Inflammatory macrophage treated with lipopolysaccharide for 1 hour (primary cell): ENCODE measurements at regions not wholly inside any gene's neighbourhood (a gene's known extent, or its start where the extent isn't known, plus 50 kb on each side); places are given as distances from the start of the nearest gene placed in this dataset.
"Not testable (repeated sequence)": the region's sequence is repeated elsewhere in the genome, so short reads cannot be mapped to it uniquely, and the experiment has no call there.

Experiments
- DNase-seq, 2 donors: peaks; one replicate each; pipeline ENCODE4 v3.0.0-alpha.2; 2020 to 2022

DNA sequence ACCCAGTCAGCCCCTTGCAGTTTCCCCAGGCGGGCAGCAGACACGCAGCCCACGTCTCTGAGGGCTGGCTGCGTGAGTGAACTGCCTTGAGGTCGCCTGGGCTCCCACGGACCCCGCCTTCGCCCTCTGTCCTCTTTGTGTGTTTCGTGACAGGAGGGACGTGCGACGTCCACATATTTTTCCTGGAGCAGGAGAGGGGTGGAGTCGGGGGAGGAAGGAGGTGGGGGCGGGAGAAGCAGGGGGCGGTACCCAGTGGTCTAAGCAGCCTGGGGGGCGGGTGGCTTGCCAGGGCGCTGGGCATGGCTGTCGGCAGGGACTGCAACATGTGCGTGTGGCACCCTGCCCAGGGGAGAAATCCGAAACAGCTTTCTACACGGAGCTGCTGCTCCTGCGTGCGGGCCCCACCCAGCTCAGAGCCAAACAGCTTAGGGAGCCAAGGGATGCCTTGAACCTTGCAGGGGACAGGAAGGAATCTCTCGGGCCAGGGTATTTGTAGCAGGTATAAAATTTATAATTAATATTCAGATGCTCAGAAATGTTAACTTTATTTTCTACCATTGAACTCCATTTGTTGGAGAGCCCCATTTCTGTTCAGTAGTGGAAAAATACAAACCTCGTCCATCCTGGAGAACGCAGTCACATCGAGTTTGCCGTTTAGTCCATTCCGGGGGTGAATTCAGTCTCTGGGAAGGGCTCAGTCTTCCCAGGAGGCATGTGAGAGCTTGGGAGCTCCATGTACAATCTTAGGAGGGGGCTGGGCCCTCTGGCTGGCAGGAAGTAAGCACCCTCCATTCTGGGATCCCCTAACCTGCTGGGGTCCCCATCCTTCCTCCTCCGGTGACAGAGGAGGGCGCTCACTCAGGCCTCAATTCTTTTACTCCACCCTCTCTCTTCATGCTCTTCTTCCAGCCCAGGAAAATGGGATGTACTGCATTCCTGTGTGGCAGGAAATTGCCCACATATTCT is 79.1 kb upstream of the MEF2A start:
- DNase-seq = no peak

DNA sequence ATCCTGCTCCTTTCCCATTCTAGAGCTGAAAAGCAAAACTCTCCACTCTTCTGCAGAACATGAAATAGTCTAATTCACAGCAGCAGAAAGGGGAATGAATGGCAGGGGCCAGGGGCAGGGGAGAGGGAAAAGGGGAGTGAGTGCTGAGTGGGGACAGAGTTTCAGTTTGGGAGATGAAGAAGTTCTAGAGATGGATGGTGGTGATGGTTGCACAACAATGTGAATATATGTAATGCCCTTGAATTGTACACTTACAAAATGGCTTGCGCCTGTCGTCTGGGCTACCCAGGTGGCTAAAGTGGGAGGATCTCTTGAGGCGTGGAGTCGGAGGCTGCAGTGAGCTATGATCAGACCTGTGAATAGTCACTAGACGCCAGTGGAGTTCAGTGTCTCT is 78.5 kb upstream of the MEF2A start:
- DNase-seq = no peak

DNA sequence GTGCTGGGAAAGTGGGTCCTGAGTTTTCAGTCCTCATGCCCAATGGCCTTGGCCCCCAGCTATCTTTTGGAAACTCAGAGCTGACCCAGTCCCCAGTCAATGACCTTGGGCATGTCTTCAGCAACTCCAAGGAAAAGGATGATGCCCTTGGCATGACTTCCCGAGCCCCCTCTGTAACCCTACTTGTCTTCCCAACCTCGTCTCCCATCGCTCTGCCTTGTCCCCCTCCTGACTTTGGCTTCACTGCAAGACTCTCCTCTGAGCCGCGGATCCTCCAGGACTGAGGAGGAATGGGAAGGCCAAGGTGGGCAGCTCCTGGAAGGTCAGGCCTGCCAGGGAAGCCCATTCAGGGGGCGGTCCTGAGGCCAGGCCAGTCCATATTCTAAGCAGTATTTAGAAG is 73.5 kb upstream of the MEF2A start:
- no peak for DNase-seq

DNA sequence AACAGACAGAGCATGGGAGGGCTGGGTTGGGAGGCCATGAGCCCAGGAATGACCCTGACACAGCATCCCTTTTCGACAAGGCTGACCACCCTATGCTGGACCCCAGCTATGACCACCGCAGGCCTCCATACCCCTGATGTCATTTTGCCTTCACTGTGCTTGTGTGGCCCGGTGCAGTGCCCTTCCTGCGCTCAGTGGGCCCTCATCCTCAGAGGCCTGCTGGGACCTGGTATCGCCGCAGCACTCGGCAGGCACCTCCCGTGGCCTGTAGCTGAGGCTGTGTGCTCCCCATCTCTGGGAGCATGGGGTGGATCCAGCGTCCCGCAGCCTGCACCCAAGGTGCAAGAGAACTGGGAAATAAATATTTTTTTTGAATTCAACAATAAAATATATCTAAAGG is 73.1 kb upstream of the MEF2A start:
- DNase-seq = no peak

DNA sequence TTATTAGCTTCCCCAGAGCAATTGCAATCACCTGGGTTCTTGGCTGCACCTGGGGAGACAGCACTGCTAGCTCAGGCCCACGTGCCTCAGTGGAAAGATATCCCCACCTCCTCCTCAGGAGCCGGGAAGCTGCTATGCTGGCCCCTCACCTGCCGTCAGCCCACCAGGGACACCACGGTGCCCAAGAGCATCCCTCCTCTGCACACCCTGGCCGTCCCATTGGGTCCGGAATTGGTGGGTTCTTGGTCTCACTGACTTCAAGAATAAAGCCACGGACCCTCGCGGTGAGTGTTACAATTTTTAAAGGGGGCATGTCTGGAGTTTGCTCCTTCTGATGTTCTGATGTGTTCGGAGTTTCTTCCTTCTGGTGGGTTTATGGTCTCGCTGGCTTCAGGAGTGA is 72.3 kb upstream of the MEF2A start:
- DNase-seq = no peak

DNA sequence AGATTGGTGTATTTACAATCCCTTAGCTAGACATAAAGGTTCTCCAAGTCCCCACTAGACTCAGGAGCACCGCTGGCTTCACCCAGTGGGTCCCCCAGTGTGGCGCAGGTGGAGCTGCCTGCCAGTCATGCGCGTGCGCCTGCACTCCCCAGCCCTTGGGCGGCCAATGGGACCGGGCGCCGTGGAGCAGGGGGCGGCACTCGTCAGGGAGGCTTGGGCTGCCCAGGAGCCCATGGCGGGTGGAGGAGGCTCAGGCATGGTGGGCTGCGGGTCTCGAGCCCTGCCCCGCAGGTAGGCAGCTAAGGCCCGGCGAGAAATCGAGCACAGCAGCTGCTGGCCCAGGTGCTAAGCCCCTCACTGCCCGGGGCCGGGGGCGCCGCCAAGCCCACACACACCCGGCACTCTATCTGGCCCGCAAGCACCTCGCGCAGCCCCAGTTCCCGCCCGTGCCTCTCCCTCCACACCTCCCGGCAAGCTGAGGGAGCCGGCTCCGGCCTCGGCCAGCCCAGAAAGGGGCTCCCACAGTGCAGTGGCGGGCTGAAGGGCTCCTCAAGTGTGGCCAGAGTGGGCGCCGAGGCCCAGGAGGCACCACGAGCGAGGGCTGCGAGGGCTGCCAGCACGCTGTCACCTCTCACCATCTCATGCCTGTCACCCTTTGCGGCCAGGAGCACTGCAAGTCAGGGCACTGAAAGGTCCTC is 71.1 kb upstream of the MEF2A start:
- DNase-seq = not testable (repeated sequence)

DNA sequence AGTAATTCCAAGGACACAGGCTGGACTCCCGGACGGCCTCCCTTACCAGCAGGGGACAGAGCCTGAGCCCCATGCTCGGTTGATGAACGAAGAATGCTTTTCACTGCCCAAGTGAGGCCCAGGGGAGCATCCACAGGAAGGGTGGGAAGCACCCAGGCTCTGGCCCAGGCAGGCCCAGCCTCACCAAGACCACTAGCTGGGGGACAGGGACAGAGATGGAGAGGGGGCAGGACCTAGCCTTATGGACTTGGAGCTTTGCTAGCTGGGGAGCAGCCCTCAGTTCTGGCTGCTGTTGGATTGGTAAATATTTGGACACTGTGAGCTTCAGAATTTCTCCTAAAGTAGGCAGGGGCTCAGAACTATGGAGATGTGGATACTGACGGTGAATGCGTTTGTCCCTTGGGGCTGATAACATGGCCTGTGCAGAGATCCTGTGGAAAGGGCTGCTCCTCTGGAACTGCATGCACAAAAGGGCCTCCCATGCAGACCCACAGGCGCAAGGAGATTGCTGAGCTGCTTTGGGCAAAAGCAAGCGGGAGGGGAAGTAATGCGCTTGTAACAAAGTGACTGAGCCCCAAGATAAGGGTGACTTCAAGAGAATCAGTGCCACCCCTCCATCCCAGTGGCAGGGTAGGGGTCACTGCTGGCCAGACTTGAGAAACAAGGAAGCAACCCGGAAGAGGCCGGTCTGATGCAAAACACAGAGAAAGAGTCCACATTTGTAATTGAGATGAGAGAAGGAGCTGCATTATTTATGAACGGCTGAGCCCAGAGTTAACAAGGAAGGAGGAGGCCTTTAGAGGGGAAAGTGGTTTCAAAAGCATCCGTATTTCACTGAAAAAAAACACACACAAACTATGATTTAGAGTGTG is 70.1 kb upstream of the MEF2A start:
- DNase-seq = no peak

DNA sequence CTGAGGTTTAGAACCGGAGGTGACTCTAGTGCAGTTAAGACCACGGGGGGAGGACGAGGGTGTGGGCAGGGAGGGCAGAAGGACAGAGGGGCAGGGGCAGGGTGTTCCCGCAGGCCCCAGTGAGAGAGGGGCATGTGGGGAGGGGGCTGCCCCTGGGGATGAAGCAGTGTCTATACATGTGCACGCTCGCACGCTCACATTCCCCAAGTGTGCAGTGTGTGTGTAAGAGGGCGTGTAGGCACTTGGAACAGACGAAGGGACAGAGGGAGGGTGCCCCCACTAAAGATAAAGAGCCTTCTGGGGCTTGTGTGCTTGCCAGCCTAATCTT is 69.5 kb upstream of the MEF2A start:
- DNase-seq = no peak

DNA sequence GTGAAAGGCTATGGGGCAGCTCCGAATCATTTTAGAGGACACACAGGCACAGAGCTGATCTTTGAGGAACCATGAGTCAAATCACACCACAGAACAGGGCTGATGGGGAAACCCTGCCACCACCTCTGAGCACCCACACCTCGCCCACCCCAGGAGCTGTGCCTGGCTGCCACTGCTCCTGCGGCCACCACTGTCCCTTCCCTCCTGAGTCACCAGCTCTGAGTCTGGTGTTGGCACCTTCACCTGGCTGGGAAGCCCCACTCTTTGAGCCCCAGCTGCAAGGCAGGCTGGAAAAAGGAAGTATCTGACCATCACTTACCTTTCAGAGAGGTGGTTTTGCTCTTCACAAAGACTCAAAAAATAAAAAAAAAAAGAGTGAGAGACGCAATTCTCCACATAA is 63.6 kb upstream of the MEF2A start:
- peak; percentile 68 to 83 for DNase-seq

DNA sequence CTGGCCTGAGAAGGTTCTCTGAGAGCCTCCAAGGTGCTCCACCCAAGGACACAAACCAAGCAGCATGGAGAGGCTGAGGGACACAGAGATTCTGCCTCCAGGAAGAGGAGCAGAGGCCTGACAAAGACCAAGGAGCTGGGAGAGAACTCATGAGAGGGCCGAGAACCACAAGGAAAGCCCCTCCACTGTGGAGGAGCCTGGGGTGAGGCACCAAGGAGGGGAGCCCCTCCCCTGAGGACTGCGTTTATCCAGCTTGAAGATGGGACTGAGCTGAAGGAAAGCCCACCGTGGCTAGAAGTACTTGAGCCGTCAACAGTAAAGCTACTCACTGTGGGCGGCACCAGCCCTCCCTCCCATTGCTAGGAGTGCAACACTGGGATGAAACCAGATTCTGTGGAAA is 63.1 kb upstream of the MEF2A start:
- no peak for DNase-seq

DNA sequence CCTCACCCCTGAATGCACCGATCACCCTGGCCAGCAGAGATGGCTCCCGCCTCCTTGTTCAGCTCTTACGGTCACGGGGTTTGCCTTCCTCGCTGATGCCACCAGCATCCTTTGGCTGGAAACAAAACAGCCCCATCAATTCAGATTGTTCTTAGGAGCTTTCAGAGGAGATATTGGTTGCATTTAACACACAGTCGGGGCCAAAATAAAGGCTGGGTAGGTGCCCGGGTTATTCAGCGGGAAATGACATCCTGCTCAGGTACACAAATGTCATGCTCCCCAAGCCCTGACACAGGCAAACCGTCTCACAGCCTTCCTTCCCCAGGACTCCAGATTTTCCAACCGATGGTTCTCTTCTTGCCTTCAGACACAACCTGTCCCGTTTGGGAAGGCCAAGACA is 62.4 kb upstream of the MEF2A start:
- no peak for DNase-seq

DNA sequence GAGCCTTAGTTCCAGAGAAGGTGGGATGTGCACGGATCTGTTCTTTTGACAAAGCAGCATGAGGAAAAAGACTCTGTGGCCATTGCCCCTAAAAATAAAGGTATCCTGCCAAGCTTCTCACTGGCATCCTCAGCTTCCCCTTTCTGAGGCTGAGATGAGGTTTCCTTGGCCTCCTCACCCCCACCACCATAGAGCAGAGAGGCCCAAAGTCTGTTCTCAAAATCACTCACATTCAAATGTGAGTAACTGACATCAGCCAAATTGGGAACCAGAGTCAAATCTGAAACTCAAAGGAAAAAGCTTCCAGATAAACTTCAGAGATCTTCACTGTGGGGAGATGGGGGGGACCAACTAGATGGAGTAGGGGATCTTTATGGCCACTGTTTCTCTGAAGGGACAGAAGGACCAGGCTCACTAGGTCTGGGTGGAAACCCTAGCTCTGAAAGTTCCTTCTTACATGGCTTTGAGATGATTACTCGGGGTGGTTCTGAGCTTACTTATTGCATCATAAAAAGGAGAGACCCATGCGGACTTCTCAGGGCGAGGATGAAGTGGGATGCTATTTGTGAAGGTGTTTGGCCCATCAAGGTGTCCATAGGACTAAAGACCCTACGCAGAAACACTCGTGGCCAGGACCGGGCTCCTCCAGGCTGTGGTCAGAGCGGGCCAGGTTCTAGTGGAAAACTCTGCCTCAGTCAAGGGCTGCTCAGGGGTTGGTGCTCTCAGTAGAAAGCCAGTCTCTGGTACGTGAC is 61.5 kb upstream of the MEF2A start:
- DNase-seq = no peak

DNA sequence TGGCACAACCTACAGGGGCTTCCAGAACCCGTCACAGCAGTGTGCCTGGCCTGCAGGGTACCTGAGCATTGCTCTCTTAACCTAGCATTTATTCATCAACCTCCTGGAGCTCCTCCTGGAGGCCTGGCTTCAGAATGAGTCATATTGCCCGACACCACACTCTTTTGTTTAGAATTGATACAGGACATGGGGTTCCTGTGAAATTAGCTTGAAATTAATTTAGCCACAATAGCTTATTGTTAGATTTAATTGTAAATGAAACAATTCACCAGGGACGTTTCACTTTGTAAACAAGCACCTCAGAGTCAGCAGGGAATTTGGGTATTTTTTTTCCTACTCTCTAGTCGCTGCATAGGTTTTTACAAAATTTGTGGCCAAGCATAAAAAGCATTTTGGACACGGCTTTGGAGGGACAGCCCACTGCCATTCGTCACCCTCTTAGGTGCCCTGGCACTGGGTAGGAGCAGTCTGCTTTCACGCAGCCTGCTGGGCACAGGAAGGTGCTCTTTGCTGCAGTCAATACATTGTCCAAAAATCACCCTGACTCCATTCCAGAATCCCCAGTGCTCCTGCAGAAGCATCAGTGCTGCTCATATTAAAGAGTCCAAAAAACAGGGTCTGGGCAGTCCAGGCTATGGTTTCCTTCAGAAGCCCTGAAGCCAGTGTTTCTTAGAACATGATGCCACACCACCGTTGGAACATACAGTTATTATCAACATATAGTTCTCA is 60.8 kb upstream of the MEF2A start:
- no peak for DNase-seq

DNA sequence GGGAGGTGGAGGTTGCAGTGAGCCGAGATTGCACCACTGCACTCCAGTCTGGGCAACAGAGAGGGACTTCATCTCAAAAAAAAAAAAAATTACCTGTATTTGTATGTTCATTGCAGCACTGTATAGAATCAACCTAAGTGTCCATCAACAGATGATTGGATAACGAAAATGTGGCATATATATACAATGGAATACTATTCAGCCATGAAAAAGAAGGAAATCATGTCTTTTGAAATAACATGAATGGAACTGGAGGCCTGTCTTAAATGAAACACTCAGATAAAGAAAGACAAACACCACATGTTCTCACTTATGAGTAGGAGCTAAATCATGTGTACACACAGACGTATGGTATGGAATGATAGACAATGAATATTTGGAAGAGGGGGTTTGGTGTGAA is 59.4 kb upstream of the MEF2A start:
- DNase-seq = no peak

DNA sequence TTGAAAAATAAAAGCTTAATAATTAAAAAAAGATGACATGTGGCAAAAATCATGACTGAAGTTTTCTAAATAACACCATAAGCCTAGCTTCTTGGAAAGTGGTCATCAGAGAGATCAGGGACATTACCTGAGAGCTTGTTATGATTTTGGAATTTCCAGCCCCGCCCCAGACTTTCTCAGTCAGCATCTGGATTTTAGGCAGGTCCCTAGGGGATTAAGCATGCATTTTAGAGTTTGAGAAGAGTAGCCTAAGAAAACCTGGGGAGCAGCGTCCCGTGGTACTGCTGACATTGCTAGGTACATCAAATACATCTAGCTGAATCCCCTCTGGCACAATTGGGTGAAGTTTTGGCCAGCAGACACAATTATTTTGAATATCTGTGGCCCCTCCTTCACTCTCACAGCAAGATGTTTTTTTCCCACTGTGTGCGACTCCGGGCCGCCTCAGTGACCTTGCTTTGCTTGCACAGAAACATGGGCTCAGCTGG is 58.7 kb upstream of the MEF2A start:
- DNase-seq = no peak

DNA sequence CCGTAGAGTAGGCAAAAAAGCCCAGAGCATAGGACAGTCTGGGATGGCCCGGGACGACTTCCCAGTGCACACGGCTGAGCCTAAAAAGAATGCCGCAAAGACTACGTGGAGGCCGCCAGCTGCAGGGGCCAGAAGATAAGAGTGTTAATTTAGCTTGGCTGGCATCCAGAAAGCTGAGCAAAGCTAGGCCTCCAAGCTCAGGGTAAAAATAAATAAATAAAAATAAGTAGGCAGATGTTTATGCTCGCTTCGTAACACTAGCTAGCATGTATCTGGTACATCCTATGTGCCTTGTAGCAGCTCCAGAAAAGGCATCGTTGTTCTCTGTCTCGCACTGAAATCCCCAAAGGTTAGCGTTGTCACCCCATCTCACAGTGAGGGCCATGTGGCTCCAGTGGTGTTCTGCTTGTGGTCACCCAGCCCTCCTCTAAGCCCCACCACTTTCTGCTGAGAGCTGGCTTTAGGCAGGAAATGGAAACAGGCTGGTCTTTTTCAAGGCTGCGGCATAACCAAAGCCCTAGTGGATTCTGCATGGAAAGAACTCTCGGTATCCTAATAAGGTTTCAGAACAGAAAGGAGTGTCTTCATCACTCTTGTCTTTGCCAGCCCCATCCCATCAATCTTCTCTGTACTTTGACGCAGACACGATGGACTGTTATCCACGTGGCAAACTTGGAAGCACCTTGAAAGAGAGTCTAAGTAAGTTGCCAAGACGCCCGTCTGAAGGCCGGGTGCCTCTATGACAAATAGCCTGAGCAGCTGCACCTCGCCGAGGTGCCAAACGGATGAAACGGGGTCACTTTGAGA is 58.1 kb upstream of the MEF2A start:
- no peak for DNase-seq

DNA sequence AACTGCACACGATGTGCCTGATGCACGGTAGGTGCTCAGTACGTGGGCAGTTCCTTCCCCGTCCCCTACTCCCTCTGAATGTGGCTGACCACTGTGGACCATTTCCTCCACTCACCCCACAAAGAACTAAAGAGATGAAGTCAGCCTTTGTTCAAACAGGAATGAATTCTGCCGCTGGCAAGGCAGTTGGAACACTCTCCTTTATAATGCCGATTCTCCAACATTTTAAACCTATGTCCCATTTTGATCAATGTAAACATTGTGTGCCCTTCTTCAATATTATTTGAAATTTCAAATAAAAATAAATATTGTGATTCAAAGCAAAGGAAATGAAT is 57.5 kb upstream of the MEF2A start:
- no peak for DNase-seq

DNA sequence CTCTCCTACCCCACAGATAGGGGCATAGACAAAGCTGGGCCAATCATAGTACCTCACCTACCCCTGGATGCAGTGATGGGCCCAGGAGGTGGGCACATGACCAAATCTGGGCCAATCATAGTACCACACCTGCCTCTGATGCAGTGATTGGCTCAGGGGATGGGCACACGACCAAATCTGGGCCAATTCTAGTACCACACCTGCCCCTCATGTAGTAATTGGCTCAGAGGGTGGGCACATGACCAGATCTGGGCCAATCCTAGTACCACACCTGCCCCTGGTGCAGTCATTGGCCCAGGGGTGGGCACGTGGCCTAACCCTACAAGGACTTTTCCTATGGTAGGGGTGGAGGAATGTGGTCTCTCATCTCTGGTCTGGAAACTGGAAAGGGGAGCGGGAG is 56.9 kb upstream of the MEF2A start:
- no peak for DNase-seq

DNA sequence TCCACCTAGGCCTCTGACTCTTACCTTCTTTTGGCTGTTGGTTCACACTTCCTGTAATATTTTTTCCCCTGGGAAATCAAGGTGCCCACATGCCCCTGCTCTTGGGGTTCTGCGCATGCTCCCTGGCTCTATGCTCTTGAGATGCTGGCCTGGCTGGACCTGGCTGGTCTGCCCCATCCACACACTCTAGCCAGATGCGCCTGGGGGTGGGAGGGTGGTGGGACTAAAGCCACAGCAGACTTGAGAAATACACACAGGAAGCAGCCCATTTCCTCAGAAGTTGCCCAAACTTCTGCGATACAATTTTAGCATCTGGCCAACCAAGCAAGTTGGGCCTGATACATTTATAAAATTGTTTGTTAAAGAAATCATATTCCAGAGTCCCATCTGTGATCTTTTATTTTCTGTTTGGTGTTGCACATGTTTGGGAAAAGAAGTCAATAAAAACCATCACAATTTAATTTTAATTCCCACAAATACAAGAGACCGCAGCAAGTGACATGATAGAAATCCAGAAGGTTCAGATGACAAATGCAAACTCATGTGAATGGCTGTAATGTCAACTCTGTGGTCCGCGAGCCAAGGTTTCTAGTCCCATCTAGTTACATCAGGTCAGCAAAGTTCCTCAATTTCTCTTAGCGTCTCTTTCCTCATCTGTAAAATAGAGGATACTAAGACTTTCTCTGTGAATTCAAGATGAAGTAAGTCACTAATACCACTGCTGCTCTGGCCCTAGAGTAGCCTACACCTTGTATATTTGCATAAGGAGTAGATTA is 55.9 kb upstream of the MEF2A start:
- peak; percentile 82 to 94 for DNase-seq

DNA sequence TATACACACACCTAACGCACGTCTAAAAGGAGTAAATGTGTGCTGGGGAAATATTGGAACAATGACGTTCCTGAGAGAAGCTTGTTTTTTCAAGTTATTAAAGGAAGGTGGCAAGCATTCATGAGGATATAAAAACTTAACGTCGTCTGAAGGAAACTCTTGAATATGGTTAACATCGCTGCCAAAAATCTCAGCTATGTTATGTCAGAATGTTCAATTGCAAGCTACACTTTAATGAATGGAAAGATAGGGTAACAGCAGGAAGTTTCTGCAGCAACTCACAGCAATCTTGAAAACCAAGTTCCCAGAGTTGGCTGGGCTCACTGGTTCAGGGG is 54.3 kb upstream of the MEF2A start:
- DNase-seq = no peak
